ENCODE measurements at regions not wholly inside any gene's neighbourhood (a gene's known extent, or its start where the extent isn't known, plus 50 kb on each side); places are given as distances from the start of the nearest gene placed in this dataset.

GRCh38 chr22:22109693-22110466, 127.3 kb upstream of the TOP3B start:
- Histone ChIP-seq H3K27ac (no peak overlapping the region), H3K9me3 (no peaks in the 10 kb centered on the region), H3K9ac (ENCODE audit: low read depth in 2 of 2, low read length in 2 of 2) (no peak overlapping the region), H3K4me1 (no peaks in the 10 kb centered on the region), H3K36me3 (no peaks in the 10 kb centered on the region), H3K27me3 (no peaks in the 10 kb centered on the region), H3K4me3 (no peak overlapping the region)
- TF ChIP-seq, protein P1, sequence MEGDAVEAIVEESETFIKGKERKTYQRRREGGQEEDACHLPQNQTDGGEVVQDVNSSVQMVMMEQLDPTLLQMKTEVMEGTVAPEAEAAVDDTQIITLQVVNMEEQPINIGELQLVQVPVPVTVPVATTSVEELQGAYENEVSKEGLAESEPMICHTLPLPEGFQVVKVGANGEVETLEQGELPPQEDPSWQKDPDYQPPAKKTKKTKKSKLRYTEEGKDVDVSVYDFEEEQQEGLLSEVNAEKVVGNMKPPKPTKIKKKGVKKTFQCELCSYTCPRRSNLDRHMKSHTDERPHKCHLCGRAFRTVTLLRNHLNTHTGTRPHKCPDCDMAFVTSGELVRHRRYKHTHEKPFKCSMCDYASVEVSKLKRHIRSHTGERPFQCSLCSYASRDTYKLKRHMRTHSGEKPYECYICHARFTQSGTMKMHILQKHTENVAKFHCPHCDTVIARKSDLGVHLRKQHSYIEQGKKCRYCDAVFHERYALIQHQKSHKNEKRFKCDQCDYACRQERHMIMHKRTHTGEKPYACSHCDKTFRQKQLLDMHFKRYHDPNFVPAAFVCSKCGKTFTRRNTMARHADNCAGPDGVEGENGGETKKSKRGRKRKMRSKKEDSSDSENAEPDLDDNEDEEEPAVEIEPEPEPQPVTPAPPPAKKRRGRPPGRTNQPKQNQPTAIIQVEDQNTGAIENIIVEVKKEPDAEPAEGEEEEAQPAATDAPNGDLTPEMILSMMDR (IDR thresholded peaks at IDR 0.05): no peak
- no peak for DNase-seq
- intact Hi-C loops (cut with DNase I): no loop called here

- TF ChIP-seq, protein P1 (IDR thresholded peaks at IDR 0.05): no peak
- intact Hi-C loops (cut with DNase I): no loop called here
- Histone ChIP-seq H3K4me3 (no peak overlapping the region), H3K9ac (ENCODE audit: low read depth in 2 of 2, low read length in 2 of 2) (no peak overlapping the region), H3K27ac (no peak overlapping the region), H3K36me3 (no peaks in the 10 kb centered on the region), H3K27me3 (no peaks in the 10 kb centered on the region), H3K4me1 (no peaks in the 10 kb centered on the region), H3K9me3 (no peaks in the 10 kb centered on the region)
- no peak for DNase-seq
Observed at GRCh38 chr22:22106855-22107254, 124.3 kb upstream of the TOP3B start.

DNA sequence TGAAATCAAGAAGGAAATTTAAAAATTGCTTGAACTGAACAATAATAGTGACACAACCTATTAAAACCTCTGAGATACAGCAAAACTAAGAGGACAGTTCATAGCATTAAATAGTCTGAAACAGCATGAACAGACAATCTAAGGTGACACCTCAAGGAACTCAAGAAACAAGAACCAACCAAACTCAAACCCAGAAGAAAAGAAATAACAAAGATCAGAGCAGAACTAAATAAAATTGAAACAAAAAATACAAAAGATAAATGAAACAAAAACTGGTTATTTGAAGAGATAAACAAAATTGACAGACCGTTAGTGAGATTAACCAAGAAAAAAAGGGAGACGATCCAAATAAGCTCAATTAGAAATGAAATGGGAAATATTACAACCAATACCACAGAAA, 122.8 kb upstream of the TOP3B start:
- intact Hi-C loops (cut with DNase I): no loop called here
- no peaks in the 10 kb centered on the region for H3K9me3 ChIP-seq
- DNase-seq: no peak
- H3K36me3 ChIP-seq: no peaks in the 10 kb centered on the region
- TF ChIP-seq, protein P1 (IDR thresholded peaks at IDR 0.05): no peak
- no peaks in the 10 kb centered on the region for H3K4me1 ChIP-seq
- no peak overlapping the region for H3K27ac ChIP-seq
- H3K9ac ChIP-seq (ENCODE audit: low read depth in 2 of 2, low read length in 2 of 2): no peak overlapping the region
- H3K4me3 ChIP-seq: no peak overlapping the region
- H3K27me3 ChIP-seq: no peaks in the 10 kb centered on the region

- intact Hi-C loops (cut with DNase I): no loop called here
- H3K9ac ChIP-seq (ENCODE audit: low read depth in 2 of 2, low read length in 2 of 2): no peak overlapping the region
- TF ChIP-seq, protein P1 (IDR thresholded peaks at IDR 0.05): peak; percentile 31
- DNase-seq: no peak
- no peaks in the 10 kb centered on the region for H3K4me1 ChIP-seq
- H3K4me3 ChIP-seq: no peak overlapping the region
- H3K27me3 ChIP-seq: no peaks in the 10 kb centered on the region
- H3K9me3 ChIP-seq: no peaks in the 10 kb centered on the region
- H3K36me3 ChIP-seq: no peaks in the 10 kb centered on the region
- H3K27ac ChIP-seq: no peak overlapping the region
Observed at GRCh38 chr22:22103078-22103875, 120.7 kb upstream of the TOP3B start.

DNA sequence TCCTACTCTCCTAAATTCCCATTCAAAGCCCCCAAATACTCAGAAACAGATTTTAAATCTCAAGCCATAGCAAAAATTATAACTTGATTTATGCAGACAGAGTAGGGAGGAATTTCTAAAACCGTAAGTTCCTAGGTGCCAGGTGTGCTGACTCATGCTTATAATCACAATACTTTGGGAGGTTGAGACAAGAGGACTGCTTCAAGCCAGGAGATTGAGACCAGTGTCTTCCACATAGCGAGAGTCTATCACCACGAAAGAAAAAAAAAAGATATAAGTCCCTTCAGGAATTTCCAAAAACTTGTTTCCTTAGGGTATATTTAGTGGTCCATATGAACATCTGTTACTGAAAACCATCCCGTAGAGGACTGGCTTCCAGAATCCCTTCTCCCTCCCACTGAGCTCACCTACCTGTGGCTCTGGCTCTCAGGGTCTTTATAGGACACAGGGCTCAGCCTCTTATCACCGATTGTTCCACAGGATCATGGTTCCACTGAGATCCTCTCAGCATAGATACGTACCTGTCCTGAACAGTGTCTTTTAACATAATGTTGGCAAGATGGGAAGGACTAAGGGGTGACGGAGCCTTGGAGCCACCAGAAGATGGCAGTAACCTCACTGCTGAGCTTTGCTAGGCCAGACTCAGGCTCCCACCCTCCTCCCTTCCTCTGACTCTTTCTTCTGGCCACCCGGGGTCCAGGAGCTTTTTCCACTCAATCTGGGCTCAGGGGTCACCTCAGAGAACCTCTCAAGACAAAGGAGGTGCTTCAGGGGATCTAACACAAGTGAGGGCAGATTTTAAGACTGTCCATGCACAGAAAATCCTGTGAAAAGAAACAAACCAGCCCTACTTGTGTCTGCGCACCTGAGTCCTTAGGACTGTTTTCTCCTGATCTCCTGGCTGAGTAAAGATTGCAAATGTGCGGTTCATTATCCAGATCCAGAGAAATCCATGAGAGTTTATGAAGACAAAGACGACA, 117.5 kb upstream of the TOP3B start:
- Histone ChIP-seq H3K4me3 (no peak overlapping the region), H3K9me3 (no peaks in the 10 kb centered on the region), H3K4me1 (no peaks in the 10 kb centered on the region), H3K27ac (no peak overlapping the region), H3K9ac (ENCODE audit: low read depth in 2 of 2, low read length in 2 of 2) (no peak overlapping the region), H3K36me3 (no peaks in the 10 kb centered on the region), H3K27me3 (no peaks in the 10 kb centered on the region)
- intact Hi-C loops (cut with DNase I): no loop called here
- TF ChIP-seq, protein P1 (IDR thresholded peaks at IDR 0.05): no peak
- DNase-seq: no peak

Data from colonic mucosa (tissue), 4 donors.